ENCODE measurements at regions not wholly inside any gene's neighbourhood (a gene's known extent, or its start where the extent isn't known, plus 50 kb on each side); places are given as distances from the start of the nearest gene placed in this dataset.

- no peak overlapping the region for H3K4me3 ChIP-seq (ENCODE audit: low read depth, low read length)
- TF ChIP-seq, protein P1, sequence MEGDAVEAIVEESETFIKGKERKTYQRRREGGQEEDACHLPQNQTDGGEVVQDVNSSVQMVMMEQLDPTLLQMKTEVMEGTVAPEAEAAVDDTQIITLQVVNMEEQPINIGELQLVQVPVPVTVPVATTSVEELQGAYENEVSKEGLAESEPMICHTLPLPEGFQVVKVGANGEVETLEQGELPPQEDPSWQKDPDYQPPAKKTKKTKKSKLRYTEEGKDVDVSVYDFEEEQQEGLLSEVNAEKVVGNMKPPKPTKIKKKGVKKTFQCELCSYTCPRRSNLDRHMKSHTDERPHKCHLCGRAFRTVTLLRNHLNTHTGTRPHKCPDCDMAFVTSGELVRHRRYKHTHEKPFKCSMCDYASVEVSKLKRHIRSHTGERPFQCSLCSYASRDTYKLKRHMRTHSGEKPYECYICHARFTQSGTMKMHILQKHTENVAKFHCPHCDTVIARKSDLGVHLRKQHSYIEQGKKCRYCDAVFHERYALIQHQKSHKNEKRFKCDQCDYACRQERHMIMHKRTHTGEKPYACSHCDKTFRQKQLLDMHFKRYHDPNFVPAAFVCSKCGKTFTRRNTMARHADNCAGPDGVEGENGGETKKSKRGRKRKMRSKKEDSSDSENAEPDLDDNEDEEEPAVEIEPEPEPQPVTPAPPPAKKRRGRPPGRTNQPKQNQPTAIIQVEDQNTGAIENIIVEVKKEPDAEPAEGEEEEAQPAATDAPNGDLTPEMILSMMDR (IDR thresholded peaks at IDR 0.05; ENCODE audit: insufficient read depth, low read depth, low read length): no peak
- DNase-seq (ENCODE audit: low read depth): no peak
Observed at GRCh38 chr15:37446921-37447320, 346.6 kb upstream of the MEIS2 start.

GRCh38 chr15:37452498-37452897 lies 352.1 kb upstream of the MEIS2 start:
- TF ChIP-seq, protein P1 (IDR thresholded peaks at IDR 0.05; ENCODE audit: insufficient read depth, low read depth, low read length): no peak
- H3K4me3 ChIP-seq (ENCODE audit: low read depth, low read length): no peak overlapping the region
- DNase-seq (ENCODE audit: low read depth): no peak

GRCh38 chr15:37480482-37480881 lies 380.1 kb upstream of the MEIS2 start:
- no peak for DNase-seq (ENCODE audit: low read depth)
- no peak overlapping the region for H3K4me3 ChIP-seq (ENCODE audit: low read depth, low read length)

DNA sequence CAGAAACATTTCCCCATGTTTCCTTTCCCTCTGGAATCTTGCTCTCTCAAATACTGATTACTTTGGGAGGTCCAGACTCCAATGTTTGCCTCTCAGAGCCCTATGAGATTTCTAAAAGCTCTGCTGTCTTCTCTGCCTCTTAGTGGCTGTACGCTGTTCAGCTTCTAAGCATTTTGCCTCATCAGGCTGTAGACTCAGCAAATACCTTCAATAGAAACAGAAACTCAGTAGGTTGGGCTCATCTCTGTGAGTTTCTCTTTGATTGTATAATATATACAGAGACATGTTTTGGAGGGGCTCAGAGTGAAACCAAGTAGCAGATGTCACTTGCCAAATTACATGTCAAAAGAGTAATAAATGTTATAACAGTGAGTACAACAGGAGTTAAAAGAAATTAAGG lies 380.8 kb upstream of the MEIS2 start:
- TF ChIP-seq, protein P1 (IDR thresholded peaks at IDR 0.05; ENCODE audit: insufficient read depth, low read depth, low read length): no peak
- no peak for DNase-seq (ENCODE audit: low read depth)

More at GRCh38 chr15:37480482-37480881, 380.1 kb upstream of the MEIS2 start:
- TF ChIP-seq, protein P1 (IDR thresholded peaks at IDR 0.05; ENCODE audit: insufficient read depth, low read depth, low read length): no peak

GRCh38 chr15:37483779-37484178 lies 383.4 kb upstream of the MEIS2 start:
- TF ChIP-seq, protein P1 (IDR thresholded peaks at IDR 0.05; ENCODE audit: insufficient read depth, low read depth, low read length): no peak
- no peak overlapping the region for H3K4me3 ChIP-seq (ENCODE audit: low read depth, low read length)
- no peak for DNase-seq (ENCODE audit: low read depth)

More for the DNA sequence above, 380.8 kb upstream of the MEIS2 start:
- H3K4me3 ChIP-seq (ENCODE audit: low read depth, low read length): no peak overlapping the region

- no peak overlapping the region for H3K4me3 ChIP-seq (ENCODE audit: low read depth, low read length)
- DNase-seq (ENCODE audit: low read depth): no peak
- TF ChIP-seq, protein P1 (IDR thresholded peaks at IDR 0.05; ENCODE audit: insufficient read depth, low read depth, low read length): no peak
Observed at GRCh38 chr15:37485056-37485455, 384.7 kb upstream of the MEIS2 start.

DNA sequence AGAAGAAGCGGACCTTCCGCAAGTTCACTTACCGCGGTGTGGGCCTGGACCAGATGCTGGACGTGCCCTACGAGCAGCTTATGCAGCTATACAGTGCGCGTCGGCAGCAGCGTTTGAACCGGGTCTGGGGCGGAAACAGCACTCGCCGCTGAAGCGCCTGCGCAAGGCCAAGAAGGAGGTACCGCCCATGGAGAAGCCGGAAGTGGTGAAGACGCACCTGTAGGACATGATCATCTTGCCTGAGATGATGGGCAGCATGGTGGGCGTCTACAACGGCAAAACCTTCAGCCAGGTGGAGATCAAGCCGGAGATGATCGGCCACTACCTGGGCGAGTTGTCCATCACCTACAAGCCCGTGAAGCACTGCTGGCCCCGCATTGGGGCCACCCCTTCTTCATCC lies 390.4 kb upstream of the MEIS2 start:
- no peak for DNase-seq (ENCODE audit: low read depth)
- TF ChIP-seq, protein P1 (IDR thresholded peaks at IDR 0.05; ENCODE audit: insufficient read depth, low read depth, low read length): no peak
- no peak overlapping the region for H3K4me3 ChIP-seq (ENCODE audit: low read depth, low read length)

All from fibroblast of villous mesenchyme (primary cell).